ENCODE measurements at regions not wholly inside any gene's neighbourhood (a gene's known extent, or its start where the extent isn't known, plus 50 kb on each side); places are given as distances from the start of the nearest gene placed in this dataset.

DNA sequence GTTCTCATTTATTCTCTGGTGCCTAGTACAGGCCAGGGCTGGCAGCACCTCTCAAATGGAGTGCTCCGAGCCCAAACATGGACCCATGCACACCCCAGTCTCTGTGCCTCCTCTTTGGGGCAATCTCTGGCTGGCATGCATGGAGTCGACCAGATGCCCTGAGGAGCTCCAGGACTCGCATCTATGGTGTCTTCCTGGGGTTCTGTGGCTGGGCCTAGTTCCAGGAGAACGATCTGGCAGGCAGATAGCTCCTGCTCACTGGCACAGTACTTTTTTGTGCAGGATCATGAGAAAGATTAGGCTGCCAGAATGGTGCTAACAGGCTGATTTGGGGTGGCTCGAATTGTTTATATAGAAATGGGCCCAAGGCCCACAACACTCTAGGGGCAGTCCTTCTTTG lies 72.0 kb upstream of the PJA1 start:
- Histone ChIP-seq H3K79me2 (ENCODE audit: insufficient read depth, low read length) (no peaks in the 10 kb centered on the region), H3K9ac (ENCODE audit: insufficient read depth, low read depth, low read length) (no peak overlapping the region), H4K20me1 (ENCODE audit: insufficient read depth, low read length) (no peaks in the 10 kb centered on the region), H3K4me3 (replicated peaks in 1 of 3; ENCODE audit: insufficient read depth in 1 of 3, low read depth in 2 of 3, low read length in 3 of 3) (no peak overlapping the region), H3K4me2 (ENCODE audit: low read depth, low read length) (no peak overlapping the region), H3K9me3 (ENCODE audit: low read length) (no peaks in the 10 kb centered on the region), H3K27ac (ENCODE audit: extremely low read length, insufficient read depth, low read length) (no peak overlapping the region), H3K36me3 (replicated peaks in 1 of 2; ENCODE audit: control insufficient read depth in 1 of 2, insufficient read depth in 2 of 2, low read length in 2 of 2) (no peaks in the 10 kb centered on the region), H3K27me3 (ENCODE audit: control insufficient read depth in 1 of 2, insufficient read depth in 2 of 2, low read length in 2 of 2) (no peaks in the 10 kb centered on the region), H3K4me1 (ENCODE audit: insufficient read depth, low read length) (no peaks in the 10 kb centered on the region), H2AFZ (ENCODE audit: low read length) (no peak overlapping the region)
- DNase-seq (ENCODE audit: low spot score): no peak
- WGBS (ENCODE audit: low lambda C conversion rate): 0% methylated on average over 1 of the region's 5 CpGs
- no TSS peak for BruUV-seq (replicated peaks)
- in situ Hi-C loops (cut with HindIII; ENCODE audit: extremely low pct_ligation_motif_present, low pct_unique_long_range_greater_than_20kb) (no loop called here), intact Hi-C loops (cut with micrococcal nuclease; ENCODE audit: unreplicated experiment) (no loop called here)
- ChIA-PET CTCF (ENCODE audit: low intra/inter-chr PET ratio, low total read pairs) (no interaction called here), POLR2A (no interaction called here)
- FAIRE-seq: no peak
- no peak for ATAC-seq
- TF ChIP-seq, protein P1, sequence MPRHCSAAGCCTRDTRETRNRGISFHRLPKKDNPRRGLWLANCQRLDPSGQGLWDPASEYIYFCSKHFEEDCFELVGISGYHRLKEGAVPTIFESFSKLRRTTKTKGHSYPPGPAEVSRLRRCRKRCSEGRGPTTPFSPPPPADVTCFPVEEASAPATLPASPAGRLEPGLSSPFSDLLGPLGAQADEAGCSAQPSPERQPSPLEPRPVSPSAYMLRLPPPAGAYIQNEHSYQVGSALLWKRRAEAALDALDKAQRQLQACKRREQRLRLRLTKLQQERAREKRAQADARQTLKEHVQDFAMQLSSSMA (CRISPR knock-in tag; IDR thresholded peaks at IDR 0.05): no peak
- TF ChIP-seq, protein P2, sequence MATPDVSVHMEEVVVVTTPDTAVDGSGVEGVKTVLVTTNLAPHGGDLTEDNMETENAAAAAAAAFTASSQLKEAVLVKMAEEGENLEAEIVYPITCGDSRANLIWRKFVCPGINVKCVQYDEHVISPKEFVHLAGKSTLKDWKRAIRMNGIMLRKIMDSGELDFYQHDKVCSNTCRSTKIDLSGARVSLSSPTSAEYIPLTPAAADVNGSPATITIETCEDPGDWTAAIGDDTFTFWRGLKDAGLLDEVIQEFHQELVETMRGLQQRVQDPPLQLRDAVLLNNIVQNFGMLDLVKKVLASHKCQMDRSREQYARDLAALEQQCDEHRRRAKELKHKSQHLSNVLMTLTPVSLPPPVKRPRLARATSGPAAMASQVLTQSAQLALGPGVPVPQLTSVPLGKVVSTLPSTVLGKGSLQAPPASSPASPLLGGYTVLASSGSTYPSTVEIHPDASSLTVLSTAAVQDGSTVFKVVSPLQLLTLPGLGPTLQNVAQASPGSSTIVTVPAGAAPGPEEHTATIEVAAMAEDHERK (CRISPR knock-in tag; IDR thresholded peaks at IDR 0.05; ENCODE audit: low read depth): no peak
- TF ChIP-seq JARID2 (CRISPR knock-in tag; IDR thresholded peaks at IDR 0.05; ENCODE audit: insufficient replicate concordance): no peak
- TF ChIP-seq ZNF644 (CRISPR knock-in tag; IDR thresholded peaks at IDR 0.05; ENCODE audit: low read depth): no peak
- no peak for TF ChIP-seq ZNF567 (CRISPR knock-in tag; IDR thresholded peaks at IDR 0.05; ENCODE audit: borderline replicate concordance)
- TF ChIP-seq ZBTB3 (CRISPR knock-in tag; IDR thresholded peaks at IDR 0.05; ENCODE audit: borderline replicate concordance, low read depth): no peak
- TF ChIP-seq NFE2L1 (CRISPR knock-in tag; IDR thresholded peaks at IDR 0.05; ENCODE audit: borderline replicate concordance): no peak
- TF ChIP-seq, protein P3, sequence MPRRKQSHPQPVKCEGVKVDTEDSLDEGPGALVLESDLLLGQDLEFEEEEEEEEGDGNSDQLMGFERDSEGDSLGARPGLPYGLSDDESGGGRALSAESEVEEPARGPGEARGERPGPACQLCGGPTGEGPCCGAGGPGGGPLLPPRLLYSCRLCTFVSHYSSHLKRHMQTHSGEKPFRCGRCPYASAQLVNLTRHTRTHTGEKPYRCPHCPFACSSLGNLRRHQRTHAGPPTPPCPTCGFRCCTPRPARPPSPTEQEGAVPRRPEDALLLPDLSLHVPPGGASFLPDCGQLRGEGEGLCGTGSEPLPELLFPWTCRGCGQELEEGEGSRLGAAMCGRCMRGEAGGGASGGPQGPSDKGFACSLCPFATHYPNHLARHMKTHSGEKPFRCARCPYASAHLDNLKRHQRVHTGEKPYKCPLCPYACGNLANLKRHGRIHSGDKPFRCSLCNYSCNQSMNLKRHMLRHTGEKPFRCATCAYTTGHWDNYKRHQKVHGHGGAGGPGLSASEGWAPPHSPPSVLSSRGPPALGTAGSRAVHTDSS (CRISPR knock-in tag; conservative IDR thresholded peaks at IDR 0.05): no peak
- TF ChIP-seq, protein P4, sequence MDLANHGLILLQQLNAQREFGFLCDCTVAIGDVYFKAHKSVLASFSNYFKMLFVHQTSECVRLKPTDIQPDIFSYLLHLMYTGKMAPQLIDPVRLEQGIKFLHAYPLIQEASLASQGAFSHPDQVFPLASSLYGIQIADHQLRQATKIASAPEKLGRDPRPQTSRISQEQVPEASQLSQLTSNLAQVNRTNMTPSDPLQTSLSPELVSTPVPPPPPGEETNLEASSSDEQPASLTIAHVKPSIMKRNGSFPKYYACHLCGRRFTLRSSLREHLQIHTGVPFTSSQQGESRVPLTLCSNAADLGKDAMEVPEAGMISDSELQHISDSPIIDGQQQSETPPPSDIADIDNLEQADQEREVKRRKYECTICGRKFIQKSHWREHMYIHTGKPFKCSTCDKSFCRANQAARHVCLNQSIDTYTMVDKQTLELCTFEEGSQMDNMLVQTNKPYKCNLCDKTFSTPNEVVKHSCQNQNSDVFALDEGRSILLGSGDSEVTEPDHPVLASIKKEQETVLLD (CRISPR knock-in tag; IDR thresholded peaks at IDR 0.05; ENCODE audit: low read depth): no peak
- no peak for TF ChIP-seq KDM1A (CRISPR knock-in tag; IDR thresholded peaks at IDR 0.05)
- TF ChIP-seq ZNF207 (IDR thresholded peaks at IDR 0.05; ENCODE audit: borderline replicate concordance): no peak
- TF ChIP-seq SIN3A (IDR thresholded peaks at IDR 0.05; ENCODE audit: borderline replicate concordance, low read depth, low read length): no peak
- TF ChIP-seq, protein P5, sequence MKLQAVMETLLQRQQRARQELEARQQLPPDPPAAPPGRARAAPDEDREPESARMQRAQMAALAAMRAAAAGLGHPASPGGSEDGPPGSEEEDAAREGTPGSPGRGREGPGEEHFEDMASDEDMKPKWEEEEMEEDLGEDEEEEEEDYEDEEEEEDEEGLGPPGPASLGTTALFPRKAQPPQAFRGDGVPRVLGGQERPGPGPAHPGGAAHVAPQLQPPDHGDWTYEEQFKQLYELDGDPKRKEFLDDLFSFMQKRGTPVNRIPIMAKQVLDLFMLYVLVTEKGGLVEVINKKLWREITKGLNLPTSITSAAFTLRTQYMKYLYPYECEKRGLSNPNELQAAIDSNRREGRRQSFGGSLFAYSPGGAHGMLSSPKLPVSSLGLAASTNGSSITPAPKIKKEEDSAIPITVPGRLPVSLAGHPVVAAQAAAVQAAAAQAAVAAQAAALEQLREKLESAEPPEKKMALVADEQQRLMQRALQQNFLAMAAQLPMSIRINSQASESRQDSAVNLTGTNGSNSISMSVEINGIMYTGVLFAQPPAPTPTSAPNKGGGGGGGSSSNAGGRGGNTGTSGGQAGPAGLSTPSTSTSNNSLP (IDR thresholded peaks at IDR 0.05; ENCODE audit: low read depth, low read length): no peak
- TF ChIP-seq EZH2 (conservative IDR thresholded peaks at IDR 0.05; ENCODE audit: low read depth, low read length): no peak
- TF ChIP-seq NFE2L2 (IDR thresholded peaks at IDR 0.05; ENCODE audit: low read length): no peak
- no peak for TF ChIP-seq ZNF550 (CRISPR knock-in tag; IDR thresholded peaks at IDR 0.05; ENCODE audit: borderline replicate concordance)

Measured in HepG2 (cell line).